GM23248 (cell line): ENCODE measurements at regions not wholly inside any gene's neighbourhood (a gene's known extent, or its start where the extent isn't known, plus 50 kb on each side); places are given as distances from the start of the nearest gene placed in this dataset.

Experiments used
- DNase-seq: peaks from one replicate; pipeline ENCODE4 v3.0.0-alpha.2; 2015
- H2AFZ ChIP-seq: fragments of 200-600 bp; sonication (generic); 2 replicates; pipeline ENCODE4 v1.6.1; 2016; ENCODE audit warnings: antibody characterized with exemption
- H3F3A ChIP-seq: fragments of 200-600 bp; sonication (generic); 2 replicates; pipeline ENCODE4 v1.6.1; 2016; ENCODE audit warnings: mild to moderate bottlenecking, antibody characterized with exemption, mixed run types; ENCODE audit not compliant: insufficient read depth
- H3K27ac ChIP-seq: fragments of 200-600 bp; sonication (generic); 2 replicates; pipeline ENCODE4 v1.5.1; 2016; ENCODE audit warnings: mild to moderate bottlenecking
- H3K27me3 ChIP-seq: fragments of 200-600 bp; sonication (generic); replicated peaks from 2 replicates; pipeline ENCODE4 v1.6.1; 2016; ENCODE audit warnings: mild to moderate bottlenecking; ENCODE audit not compliant: insufficient read depth
- H3K36me3 ChIP-seq: fragments of 200-600 bp; sonication (generic); 2 replicates; pipeline ENCODE4 v1.6.1; 2016; ENCODE audit warnings: low read depth, mild to moderate bottlenecking
- H3K4me1 ChIP-seq: fragments of 200-600 bp; sonication (generic); 2 replicates; pipeline ENCODE4 v1.6.1; 2016; ENCODE audit warnings: mild to moderate bottlenecking; ENCODE audit not compliant: insufficient read depth
- H3K4me2 ChIP-seq: fragments of 200-600 bp; sonication (generic); one replicate; pipeline ENCODE4 v1.6.1; 2016; ENCODE audit warnings: mild to moderate bottlenecking; ENCODE audit not compliant: unreplicated experiment
- H3K4me3 ChIP-seq: fragments of 200-600 bp; sonication (generic); 2 replicates; pipeline ENCODE4 v1.5.1; 2016; ENCODE audit warnings: mild to moderate bottlenecking
- H3K79me2 ChIP-seq: fragments of 200-600 bp; sonication (generic); 2 replicates; pipeline ENCODE4 v1.6.1; 2016; ENCODE audit warnings: mild to moderate bottlenecking; ENCODE audit not compliant: insufficient read depth
- H3K9ac ChIP-seq: fragments of 200-600 bp; sonication (generic); 2 replicates; pipeline ENCODE4 v1.6.1; 2016; ENCODE audit warnings: mild to moderate bottlenecking
- H3K9me2 ChIP-seq: fragments of 200-600 bp; sonication (generic); 2 replicates; pipeline ENCODE4 v1.6.1; 2016; ENCODE audit warnings: mixed run types, mild to moderate bottlenecking, moderate library complexity; ENCODE audit not compliant: insufficient read depth
- H3K9me3 ChIP-seq: fragments of 200-600 bp; sonication (generic); one replicate; pipeline ENCODE4 v1.6.1; 2017; ENCODE audit warnings: low read depth
- H4K20me1 ChIP-seq: fragments of 200-600 bp; sonication (generic); 2 replicates; pipeline ENCODE4 v1.6.0; 2016; ENCODE audit not compliant: insufficient read depth
- EZH2 ChIP-seq: fragments of 200-600 bp; sonication (generic); IDR thresholded peaks from 2 replicates; pipeline ENCODE4 v1.6.1; 2018; ENCODE audit warnings: antibody characterized with exemption, mild to moderate bottlenecking; ENCODE audit not compliant: insufficient read depth, poor library complexity, severe bottlenecking
- EZH2phosphoT487 ChIP-seq: fragments of 200-600 bp; sonication (generic); IDR thresholded peaks from 2 replicates; pipeline ENCODE4 v1.6.1; 2018; ENCODE audit warnings: antibody characterized with exemption, moderate library complexity, mild to moderate bottlenecking, low read depth; ENCODE audit not compliant: insufficient read depth
- WGBS, 2 experiments: methylation state at CpG; one replicate each; pipeline ENCODE4 v1.1.6; 2015 to 2017; ENCODE audit warnings: low lambda C conversion rate in 2 of 2, low coverage in 1 of 2; ENCODE audit errors: missing lambda C conversion rate in 2 of 2; 5-methylcytosine and 5-hydroxymethylcytosine counted together
- in situ Hi-C: fragments of 300-500 bp; cut with MboI; formaldehyde crosslinking; loops from 2 replicates; pipeline ENCODE4 v1.15.0; 2020

- Histone ChIP-seq H3K4me2 (no peak overlapping the region), H3F3A (no peaks in the 10 kb centered on the region), H2AFZ (no peak overlapping the region), H3K27me3 (no peaks in the 10 kb centered on the region), H4K20me1 (no peaks in the 10 kb centered on the region), H3K27ac (no peak overlapping the region), H3K9ac (no peak overlapping the region), H3K79me2 (no peaks in the 10 kb centered on the region), H3K36me3 (no peaks in the 10 kb centered on the region), H3K9me2 (no peaks in the 10 kb centered on the region), H3K4me1 (no peaks in the 10 kb centered on the region; the same call in 1 of the 2 replicates), H3K4me3 (no peak overlapping the region), H3K9me3 (no peaks in the 10 kb centered on the region)
- 55 to 59% methylated on average over 1 of the region's 1 CpG for WGBS, 2 experiments
- DNase-seq, result no peak
- TF ChIP-seq EZH2phosphoT487 (no peak), EZH2 (no peak)
- in situ Hi-C loops, result no loop called here
Observed at GRCh38 chr3:135864060-135864459, 101.5 kb upstream of the PPP2R3A start.

DNA sequence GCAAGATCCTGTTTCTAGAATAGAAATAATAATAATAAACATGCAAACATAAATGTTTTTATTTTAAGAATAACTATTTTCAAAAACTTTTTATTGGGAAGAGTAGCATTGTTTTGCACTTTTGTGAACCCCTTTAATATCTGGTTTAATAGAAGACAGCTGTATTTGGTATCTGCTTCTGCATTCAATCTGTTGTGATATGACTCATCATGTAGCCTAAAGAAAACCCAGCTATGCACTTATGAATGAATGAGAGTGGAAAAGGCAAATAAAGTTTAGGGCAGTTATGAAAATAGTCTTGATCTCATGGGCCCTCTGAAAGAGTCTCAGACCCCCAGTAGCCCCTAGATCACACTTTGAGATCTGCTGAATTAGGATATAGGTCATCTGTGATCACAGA is 100.4 kb upstream of the PPP2R3A start:
- DNase-seq, result peak; percentile 45
- TF ChIP-seq EZH2 (no peak), EZH2phosphoT487 (no peak)
- Histone ChIP-seq H3K9me3 (no peaks in the 10 kb centered on the region), H3K9ac (no peak overlapping the region), H3K9me2 (no peaks in the 10 kb centered on the region), H3K79me2 (no peaks in the 10 kb centered on the region), H3K4me2 (no peak overlapping the region), H3K4me1 (no peaks in the 10 kb centered on the region; the same call in 1 of the 2 replicates), H3F3A (no peaks in the 10 kb centered on the region), H3K27ac (no peak overlapping the region), H3K4me3 (no peak overlapping the region), H2AFZ (no peak overlapping the region), H4K20me1 (no peaks in the 10 kb centered on the region), H3K36me3 (no peaks in the 10 kb centered on the region), H3K27me3 (no peaks in the 10 kb centered on the region)
- in situ Hi-C loops, result no loop called here

- Histone ChIP-seq H4K20me1 (no peaks in the 10 kb centered on the region), H3K4me2 (no peak overlapping the region), H3K36me3 (no peaks in the 10 kb centered on the region), H2AFZ (no peak overlapping the region), H3K9me2 (no peaks in the 10 kb centered on the region), H3K9me3 (no peaks in the 10 kb centered on the region), H3K27ac (no peak overlapping the region), H3K4me1 (no peaks in the 10 kb centered on the region; the same call in 1 of the 2 replicates), H3K4me3 (no peak overlapping the region), H3K79me2 (no peaks in the 10 kb centered on the region), H3F3A (no peaks in the 10 kb centered on the region), H3K27me3 (no peaks in the 10 kb centered on the region), H3K9ac (no peak overlapping the region)
- TF ChIP-seq EZH2 (no peak), EZH2phosphoT487 (no peak)
- DNase-seq, result no peak
- 47 to 51% methylated on average over 2 of the region's 2 CpGs for WGBS, 2 experiments
- in situ Hi-C loops, result no loop called here
Observed at GRCh38 chr3:135865553-135865952, 100.0 kb upstream of the PPP2R3A start.

- H3F3A ChIP-seq, result no peaks in the 10 kb centered on the region
- no peak overlapping the region for H2AFZ ChIP-seq
- TF ChIP-seq EZH2, result no peak
- TF ChIP-seq EZH2phosphoT487, result no peak
- no peak overlapping the region for H3K4me3 ChIP-seq
- no peak overlapping the region for H3K4me2 ChIP-seq
- no peaks in the 10 kb centered on the region for H4K20me1 ChIP-seq
- no peak overlapping the region for H3K27ac ChIP-seq
- H3K9ac ChIP-seq, result no peak overlapping the region
- peaks cover 3% of the 10 kb centered on the region; the same call in 1 of the 2 replicates for H3K4me1 ChIP-seq
- no peak for DNase-seq
- H3K79me2 ChIP-seq, result no peaks in the 10 kb centered on the region
- WGBS, 2 experiments, result 41 to 52% methylated on average over 1 of the region's 1 CpG
- H3K9me2 ChIP-seq, result no peaks in the 10 kb centered on the region
- in situ Hi-C loops, result no loop called here
- H3K9me3 ChIP-seq, result no peaks in the 10 kb centered on the region
- no peaks in the 10 kb centered on the region for H3K36me3 ChIP-seq
- no peaks in the 10 kb centered on the region for H3K27me3 ChIP-seq
Observed at GRCh38 chr3:135867911-135868310, 97.6 kb upstream of the PPP2R3A start.

GRCh38 chr3:135868801-135869200 is 96.7 kb upstream of the PPP2R3A start:
- no peak for TF ChIP-seq EZH2phosphoT487
- no peak for TF ChIP-seq EZH2
- Histone ChIP-seq H3K9me3 (no peaks in the 10 kb centered on the region), H4K20me1 (no peaks in the 10 kb centered on the region), H3K27ac (no peak overlapping the region), H3F3A (no peaks in the 10 kb centered on the region), H3K4me1 (peaks cover 3% of the 10 kb centered on the region; the same call in 1 of the 2 replicates), H3K9ac (no peak overlapping the region), H3K36me3 (no peaks in the 10 kb centered on the region), H3K79me2 (no peaks in the 10 kb centered on the region), H3K4me2 (no peak overlapping the region), H2AFZ (no peak overlapping the region), H3K4me3 (no peak overlapping the region), H3K9me2 (no peaks in the 10 kb centered on the region), H3K27me3 (no peaks in the 10 kb centered on the region)
- no peak for DNase-seq
- in situ Hi-C loops, result no loop called here
- WGBS, 2 experiments, result 51 to 64% methylated on average over 3 of the region's 3 CpGs
